HG02840 (cell line): ENCODE measurements at regions not wholly inside any gene's neighbourhood (a gene's known extent, or its start where the extent isn't known, plus 50 kb on each side); places are given as distances from the start of the nearest gene placed in this dataset.

Experiments used
- ATAC-seq: cut with Tn5 transposase; IDR thresholded peaks from one replicate; pipeline ENCODE4 v1.9.1; 2021; ENCODE audit warnings: mild to moderate bottlenecking, moderate library complexity, moderate number of reproducible peaks; ENCODE audit not compliant: unreplicated experiment, low FRiP score

GRCh38 chr14:71273366-71273765 is 366.1 kb downstream of the PCNX1 start:
- ATAC-seq = no peak

GRCh38 chr14:71284048-71284447 is 376.8 kb downstream of the PCNX1 start:
- ATAC-seq = no peak

- no peak for ATAC-seq
These were observed 378.9 kb downstream of the PCNX1 start for GRCh38 chr14:71286126-71286525.

GRCh38 chr14:71287567-71287966 is 380.3 kb downstream of the PCNX1 start:
- no peak for ATAC-seq

GRCh38 chr14:71289536-71289935 is 382.3 kb downstream of the PCNX1 start:
- no peak for ATAC-seq

GRCh38 chr14:71290301-71290700 is 383.0 kb downstream of the PCNX1 start:
- no peak for ATAC-seq

DNA sequence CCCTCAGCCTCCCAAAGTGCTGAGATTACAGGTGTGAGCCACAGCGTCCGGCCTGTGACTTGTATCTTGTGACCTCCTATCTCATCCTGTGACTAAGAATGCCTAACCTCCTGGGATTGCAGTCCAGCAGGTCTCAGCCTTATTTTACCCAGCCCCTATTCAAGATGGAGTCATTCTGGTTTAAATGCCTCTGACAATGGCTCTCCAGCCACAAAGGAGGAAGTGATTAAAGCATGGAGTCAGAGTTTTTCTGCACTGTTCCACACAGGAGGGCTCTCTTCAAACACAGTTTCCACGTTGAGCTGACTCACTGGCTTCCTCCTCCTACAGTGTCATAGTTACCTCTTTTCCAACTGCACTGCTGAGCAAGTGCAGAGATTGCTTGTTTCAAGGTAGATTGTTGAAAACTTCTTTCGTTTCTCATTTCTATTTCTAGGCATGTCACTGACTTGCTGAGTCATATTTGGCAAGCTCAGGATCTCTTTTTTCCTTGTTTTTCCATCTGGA is 383.8 kb downstream of the PCNX1 start:
- no peak for ATAC-seq

DNA sequence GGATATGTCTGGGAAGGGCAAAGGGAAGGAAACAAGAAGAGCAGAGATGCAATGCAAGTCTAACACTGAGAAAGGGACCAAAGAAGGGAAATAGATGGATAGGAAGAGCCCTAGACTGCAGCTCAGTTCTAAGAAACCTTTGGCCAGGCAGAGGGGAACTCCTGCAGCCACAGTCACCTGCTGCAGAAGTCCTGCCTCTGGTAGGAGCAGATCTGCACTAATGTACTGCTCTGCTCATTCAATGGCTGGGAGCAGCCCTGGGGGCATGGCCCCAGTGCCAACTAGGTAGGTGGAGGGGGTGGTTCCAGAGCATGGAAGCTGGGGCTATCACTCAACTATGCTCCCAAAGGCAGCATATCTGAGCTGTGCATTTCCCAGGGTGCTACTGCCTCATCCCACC is 388.9 kb downstream of the PCNX1 start:
- no peak for ATAC-seq

DNA sequence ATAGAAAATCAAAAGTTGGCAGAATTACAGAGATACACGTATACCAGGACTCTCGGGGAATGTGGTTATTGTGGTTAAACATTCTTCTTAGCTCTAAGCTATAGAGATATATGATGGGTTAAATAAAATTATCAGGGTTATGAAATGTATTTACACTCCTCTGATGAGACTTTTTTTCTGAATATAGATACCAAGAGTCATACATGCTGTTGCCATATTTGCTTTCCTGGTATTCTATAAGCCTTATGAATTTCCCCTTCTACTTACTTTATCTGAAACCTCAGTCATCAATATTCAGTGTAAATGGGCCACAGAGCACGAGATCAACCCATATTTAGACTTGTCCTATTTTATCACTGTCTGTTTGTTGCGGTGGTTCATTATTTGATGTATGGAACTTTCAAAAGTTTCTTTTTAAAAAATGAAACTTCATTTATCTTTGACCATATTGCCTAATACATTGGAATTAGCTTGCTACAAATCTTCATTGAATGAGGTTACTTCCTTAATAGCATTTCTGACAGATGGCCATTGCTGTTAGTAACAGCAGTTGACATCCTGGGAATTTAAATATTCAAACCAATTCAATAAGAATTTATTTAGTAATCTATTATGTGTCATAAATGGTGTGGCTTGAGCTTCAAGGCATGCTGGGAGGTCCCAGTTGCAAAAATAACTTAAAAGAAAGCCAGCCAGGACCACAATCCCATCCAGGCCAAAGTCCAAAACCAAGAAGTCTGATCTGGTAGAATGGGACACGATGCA is 393.5 kb downstream of the PCNX1 start:
- ATAC-seq = no peak

DNA sequence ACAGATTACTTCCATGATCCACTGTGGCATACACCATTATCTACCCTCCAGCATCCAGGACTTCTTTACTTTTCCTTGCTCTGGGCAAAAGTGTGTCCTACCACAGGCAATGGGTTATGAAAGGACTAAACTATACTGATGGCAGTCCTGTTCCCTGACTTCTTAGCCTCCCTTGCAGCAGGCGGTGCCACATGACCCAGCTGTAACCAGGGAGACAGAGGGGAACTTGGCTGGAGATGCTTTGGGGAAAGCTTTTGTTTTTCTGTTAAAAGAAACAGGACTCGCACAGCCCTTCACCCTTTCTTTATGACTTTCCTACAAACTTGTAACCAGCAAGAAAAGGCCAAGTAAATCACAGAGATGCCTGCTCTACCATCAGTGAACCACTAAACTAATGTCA is 394.4 kb downstream of the PCNX1 start:
- ATAC-seq = no peak

- no peak for ATAC-seq
These were observed 397.4 kb downstream of the PCNX1 start for GRCh38 chr14:71304690-71305089.

GRCh38 chr14:71308671-71309070 is 401.4 kb downstream of the PCNX1 start:
- no peak for ATAC-seq

DNA sequence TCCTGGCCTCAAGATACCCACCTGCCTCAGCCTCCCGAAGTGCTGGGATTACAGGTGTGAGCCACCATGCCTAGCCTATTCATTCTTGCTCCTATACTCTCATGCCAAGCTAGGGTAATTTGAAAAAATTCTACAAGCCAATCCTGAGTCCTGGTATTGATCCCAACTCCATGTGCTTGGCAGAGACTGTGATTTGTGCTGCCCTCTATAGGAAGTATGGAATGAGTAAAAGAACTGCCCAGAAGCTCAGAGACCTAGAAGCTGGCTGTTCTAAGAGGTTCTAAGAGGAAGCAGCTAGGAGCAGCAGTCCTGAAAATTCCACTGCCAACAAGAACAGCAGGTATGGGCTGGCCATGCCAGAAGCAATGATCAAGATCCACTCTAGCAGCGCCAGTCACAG is 402.5 kb downstream of the PCNX1 start:
- ATAC-seq = no peak

DNA sequence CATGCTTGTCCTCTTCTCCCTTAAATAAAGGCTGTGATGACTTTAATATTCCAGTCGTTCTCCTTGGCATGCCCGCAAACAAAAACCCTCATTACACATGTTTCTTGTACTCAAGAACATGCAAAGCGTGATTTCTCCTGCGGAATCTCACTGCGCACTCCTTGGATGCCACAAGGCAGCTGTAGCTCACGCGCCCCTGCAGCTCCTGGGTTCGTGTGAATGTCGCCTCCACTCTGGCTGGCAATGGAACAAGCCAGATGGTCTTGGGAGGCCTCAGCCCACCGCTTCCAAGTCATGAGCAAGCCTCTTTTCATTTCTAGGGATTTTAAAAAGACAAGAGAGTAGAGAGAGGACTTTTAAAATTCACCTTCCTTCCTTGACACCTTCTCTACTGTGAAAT is 403.8 kb downstream of the PCNX1 start:
- no peak for ATAC-seq

DNA sequence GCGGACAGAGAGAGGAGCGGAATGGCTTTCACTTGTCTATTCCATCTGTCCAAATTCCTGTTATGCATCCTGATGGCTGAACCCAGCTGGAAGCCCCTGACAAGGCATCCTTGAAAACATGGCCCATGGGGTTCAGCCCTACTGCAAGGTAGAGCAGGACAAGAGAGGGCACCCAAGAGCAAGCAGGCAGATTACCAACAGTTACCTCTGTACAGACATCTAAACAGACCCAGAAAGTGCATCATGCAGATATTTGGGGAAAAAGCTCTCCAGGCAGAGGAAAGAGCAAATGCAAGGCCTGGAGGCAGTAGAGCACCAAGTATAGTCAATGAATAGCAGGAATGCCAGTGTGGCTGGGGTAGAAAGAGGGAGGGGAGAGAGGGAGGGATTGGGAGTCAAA is 407.5 kb downstream of the PCNX1 start:
- ATAC-seq = no peak

GRCh38 chr14:71317385-71318096 is 410.3 kb downstream of the PCNX1 start:
- ATAC-seq = no peak

- no peak for ATAC-seq
These were observed 410.8 kb downstream of the PCNX1 start for GRCh38 chr14:71318097-71318459.

- no peak for ATAC-seq
These were observed 412.4 kb downstream of the PCNX1 start for GRCh38 chr14:71319666-71320065.

- peak; percentile 78 for ATAC-seq
These were observed 413.0 kb downstream of the PCNX1 start, which contains the start of gene SIPA1L1 for GRCh38 chr14:71320107-71320733. Gene SIPA1L1 (plus strand): TSS chr14:71320476.

GRCh38 chr14:71320734-71321573 is 413.7 kb downstream of the PCNX1 start:
- peak; percentile 27 for ATAC-seq
